HG03521 (cell line): ENCODE measurements at regions not wholly inside any gene's neighbourhood (a gene's known extent, or its start where the extent isn't known, plus 50 kb on each side); places are given as distances from the start of the nearest gene placed in this dataset.
"Not testable (repeated sequence)": the region's sequence is repeated elsewhere in the genome, so short reads cannot be mapped to it uniquely, and the experiment has no call there.

Experiments
- ATAC-seq: cut with Tn5 transposase; IDR thresholded peaks from one replicate; pipeline ENCODE4 v1.9.1; 2021; ENCODE audit warnings: mild to moderate bottlenecking, moderate library complexity; ENCODE audit not compliant: unreplicated experiment

DNA sequence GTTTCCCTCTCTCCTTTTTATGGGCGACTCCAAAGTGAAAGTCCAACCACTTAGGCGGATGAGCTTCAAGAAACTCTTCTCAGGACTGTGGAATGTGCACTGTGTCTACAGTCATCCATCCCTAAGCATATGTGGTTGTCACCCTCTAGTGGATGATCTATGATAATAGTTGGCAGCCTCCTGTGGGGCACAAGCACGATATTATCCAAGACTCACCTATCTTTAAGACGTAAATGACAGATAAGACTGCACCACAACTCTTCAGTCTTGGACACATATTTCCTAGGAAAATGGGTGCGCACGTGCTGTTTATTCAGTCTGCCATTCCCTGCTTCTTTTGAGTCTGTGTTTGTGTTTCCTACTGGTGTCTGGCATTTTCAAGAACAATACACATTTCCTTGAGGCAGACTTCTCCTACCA is 145.5 kb upstream of the CTAGE1 start:
- ATAC-seq: peak; percentile 51

DNA sequence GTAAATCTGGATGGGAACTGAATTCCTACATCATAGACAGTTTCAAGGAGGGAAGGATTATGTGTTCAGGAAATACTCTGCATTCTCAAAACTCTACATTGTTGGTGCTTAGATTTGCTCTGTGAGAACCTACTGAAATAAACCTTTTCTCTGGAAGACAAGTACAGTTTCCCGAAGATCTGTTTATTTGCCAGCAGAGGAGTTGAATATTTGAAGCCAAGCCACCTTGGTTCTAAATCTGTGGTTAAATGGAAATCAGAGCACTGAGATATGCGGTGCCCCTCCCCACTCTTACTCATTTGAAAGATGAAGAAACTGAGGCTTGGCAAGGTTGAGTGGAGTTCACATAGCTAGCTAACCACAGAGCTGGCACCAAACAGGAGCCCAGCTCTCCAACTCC is 146.3 kb upstream of the CTAGE1 start:
- no peak for ATAC-seq

- ATAC-seq: no peak
Measured at GRCh38 chr18:22566703-22567420, 149.1 kb upstream of the CTAGE1 start.

- ATAC-seq: no peak
Measured at GRCh38 chr18:22567794-22568193, 150.1 kb upstream of the CTAGE1 start.

DNA sequence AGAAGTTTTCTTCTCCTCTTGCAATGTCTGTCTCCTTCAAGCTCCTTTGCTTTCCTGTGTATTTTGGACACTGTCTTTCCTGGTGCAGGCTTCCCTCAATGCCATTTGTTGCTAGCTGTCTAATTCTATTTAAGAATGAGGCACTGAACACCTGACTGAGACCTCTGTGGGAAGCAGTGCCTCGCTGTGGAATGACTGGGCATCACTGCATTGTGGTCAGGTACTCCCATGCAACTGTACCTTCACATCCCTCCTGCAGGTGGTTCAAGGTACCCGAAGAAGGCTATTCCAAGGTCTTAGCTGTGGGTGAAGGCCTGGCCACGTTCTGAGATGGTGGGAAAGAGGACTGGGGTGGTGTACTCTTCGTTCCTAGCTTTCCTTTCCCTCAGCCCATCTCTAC is 152.8 kb upstream of the CTAGE1 start:
- ATAC-seq: no peak

DNA sequence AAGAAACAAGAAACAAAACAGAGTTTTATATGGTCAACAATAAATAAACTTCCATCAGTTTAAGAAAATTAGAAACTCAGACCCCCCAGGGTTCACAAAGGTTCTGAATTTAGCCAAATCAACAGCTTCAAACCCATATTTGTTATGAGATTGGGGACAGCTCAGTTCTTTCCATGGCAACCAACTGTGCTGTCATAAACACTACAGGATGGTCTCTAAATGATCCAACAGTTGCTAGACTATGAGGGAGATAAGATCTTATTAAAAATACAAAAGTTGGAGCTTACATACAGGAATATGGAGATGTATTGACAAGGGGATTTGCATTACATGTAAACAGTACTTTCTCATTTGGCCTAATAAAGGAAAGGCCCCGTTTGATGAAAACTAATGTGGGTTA is 154.6 kb upstream of the CTAGE1 start:
- no peak for ATAC-seq

DNA sequence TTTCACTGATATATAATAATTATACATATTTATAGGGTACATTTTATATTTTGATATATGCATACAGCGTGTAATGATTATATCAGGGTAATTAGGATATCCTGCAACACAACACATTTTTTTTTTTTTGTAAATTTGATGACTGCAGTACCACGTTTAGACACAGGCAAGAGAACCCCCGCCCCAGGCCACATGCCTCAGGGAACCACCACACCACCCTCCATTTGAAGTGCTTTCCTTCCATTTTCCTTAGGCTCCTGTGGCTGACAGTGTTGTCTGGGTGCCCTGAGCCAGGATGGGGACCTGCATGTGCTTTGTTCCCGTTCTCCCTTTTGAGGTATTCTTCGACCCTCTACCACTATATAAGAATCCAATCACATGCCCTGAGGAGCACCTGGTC is 161.6 kb upstream of the CTAGE1 start:
- no peak for ATAC-seq

DNA sequence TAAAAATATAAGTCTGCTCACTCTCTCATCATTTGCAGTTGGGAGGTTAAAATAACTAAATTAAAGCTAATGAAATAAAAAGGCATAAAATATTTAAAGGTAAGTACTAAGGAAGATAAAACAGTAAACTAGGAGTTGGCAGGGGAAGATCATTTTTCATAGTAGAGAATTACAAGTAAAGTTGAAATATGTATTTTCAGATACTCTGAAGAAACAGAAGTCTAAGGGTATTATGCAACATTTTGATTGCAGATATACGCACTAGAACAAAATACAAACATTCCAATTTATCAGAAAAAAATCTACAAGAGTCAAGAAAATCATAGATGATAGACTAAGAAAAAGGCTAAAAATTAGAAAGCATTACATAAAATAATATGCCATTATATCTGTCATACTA is 167.6 kb upstream of the CTAGE1 start:
- ATAC-seq: no peak

DNA sequence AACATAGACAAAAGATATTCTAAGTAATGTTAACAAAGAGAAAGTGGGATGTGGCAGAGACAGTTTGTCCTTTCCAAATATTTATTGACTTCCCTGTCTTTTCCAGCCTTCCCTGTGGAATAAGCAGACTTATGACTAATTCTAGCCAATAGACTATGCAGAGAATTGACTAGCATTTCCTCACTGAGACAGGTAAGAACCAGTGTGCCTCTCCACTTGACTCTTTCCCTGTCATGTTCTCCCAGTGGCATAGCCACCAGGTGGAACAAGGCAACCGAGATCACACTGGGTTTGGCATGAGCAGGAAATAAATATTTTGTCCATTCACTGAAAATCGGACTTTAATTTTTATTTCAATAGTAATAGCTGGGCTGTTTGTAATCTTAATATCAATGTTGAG is 168.1 kb upstream of the CTAGE1 start:
- no peak for ATAC-seq

GRCh38 chr18:22591222-22591621 is 173.5 kb upstream of the CTAGE1 start:
- no peak for ATAC-seq

DNA sequence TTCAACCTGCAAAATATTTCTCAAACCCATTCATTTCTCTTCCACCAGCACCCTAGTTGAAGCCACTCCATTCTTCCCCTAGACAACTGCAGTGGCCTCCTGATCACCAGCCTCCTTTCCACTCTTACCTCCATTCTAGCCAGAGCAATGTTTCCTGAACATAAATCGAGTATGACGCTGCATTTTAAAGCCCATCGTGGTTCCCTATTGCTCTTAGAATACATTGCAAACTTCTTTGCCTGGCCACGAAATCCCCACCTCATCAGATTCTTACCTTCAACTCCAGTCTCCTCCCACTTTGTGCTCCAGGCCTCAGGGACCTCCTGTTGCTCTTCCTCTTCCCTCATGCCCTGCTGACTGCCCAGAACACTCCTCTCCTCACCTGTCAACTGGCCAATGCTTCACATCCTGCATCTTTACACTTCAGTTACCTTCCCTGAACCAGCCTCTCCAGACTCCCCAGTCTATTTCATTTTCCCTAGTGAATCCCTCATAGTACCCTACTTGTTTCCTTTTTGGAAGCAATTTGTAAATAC is 176.5 kb upstream of the CTAGE1 start:
- ATAC-seq: no peak

GRCh38 chr18:22601481-22601880 is 183.8 kb upstream of the CTAGE1 start:
- ATAC-seq: no peak

DNA sequence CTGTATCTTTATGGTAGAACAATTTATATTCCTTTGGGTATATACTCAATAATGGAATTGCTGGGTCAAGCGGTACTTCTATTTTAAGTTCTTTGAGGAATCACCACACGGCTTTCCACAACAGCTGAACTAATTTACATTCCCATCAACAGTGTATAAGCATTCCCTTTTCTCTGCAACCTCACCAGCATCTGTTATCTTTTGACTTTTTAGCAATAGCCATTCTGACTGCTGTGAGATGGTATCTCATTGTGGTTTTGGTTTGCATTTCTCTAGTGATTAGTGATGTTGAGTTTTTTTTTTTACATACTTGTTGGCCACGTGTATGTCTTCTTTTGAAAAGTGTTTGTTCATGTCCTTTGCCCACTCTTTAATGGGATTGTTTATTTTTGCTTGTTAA is 184.7 kb upstream of the CTAGE1 start:
- ATAC-seq: not testable (repeated sequence)

- no peak for ATAC-seq
Measured at GRCh38 chr18:22603902-22604301, 186.2 kb upstream of the CTAGE1 start.

GRCh38 chr18:22604390-22604985 is 186.8 kb upstream of the CTAGE1 start:
- no peak for ATAC-seq

DNA sequence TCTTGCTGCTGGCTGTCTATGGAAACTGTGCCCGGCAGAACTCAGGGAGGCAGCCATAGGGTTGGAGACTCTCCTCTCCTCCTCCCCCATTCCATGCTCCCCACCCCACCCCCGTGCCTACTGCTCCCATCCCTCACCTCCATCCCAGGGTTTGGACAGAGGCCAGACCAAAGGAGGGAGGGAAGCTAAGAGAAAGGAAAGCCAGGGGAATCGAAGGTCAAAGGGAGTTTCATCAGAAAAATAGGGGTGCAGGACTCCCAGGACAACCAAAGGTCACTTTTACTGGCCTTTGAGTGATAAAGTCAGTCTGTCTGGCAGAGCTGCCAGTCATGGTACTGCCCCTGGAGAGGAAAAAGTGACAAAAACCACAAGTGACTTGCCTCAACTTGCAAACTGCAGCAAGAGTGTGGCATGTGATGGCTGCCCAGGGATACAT is 187.3 kb upstream of the CTAGE1 start:
- ATAC-seq: no peak

- no peak for ATAC-seq
Measured at GRCh38 chr18:22605736-22606135, 188.0 kb upstream of the CTAGE1 start.

DNA sequence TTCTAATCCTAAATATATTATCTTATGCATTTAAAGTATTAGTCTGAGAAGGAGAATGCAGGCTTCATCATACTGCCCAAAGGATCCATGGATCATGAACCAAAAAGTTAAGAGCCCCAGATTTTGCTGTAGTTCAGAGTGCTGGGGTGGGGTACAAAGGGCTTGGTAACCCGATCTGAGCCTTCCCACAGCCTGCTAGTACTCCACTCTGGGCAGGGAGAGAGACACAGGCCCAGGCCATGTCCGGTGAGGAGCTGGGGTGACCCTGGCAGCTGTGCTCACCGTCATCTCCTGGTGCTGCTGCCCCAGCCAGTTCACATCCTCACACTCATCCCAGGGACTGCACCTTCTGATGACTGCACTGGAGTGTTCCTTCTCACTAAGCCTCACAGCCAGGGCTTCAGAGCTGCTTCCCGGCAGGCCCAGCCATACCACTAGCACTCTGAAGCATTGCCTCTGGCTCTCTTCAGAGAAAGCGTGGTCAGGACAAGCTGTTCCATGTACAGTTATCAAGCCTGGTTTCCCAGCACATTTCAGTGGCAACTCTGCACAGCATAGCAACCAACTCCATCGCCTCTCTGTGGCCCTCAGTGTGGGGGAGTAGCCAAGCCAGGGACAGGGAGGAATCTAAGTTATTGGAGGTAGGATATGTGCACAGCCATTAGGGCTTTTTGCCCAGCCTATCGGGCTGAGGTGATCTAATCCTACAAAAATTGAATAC is 189.0 kb upstream of the CTAGE1 start:
- no peak for ATAC-seq

DNA sequence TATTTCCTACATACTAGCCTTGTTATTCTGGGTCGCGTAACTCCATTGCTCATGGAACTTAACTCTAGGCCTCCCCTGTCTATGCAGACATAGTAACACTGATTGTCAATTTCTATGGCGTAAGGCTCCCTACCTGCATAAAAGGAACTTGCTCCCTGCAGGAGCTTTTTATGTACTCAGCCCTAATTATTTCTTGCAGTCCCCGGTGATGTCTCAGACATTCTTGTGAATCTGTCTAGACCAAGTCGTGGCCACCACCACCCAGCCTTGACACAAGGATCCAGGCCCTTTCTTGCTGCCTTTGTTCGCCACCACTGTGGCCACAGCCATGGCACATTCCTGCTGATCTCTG is 189.5 kb upstream of the CTAGE1 start:
- no peak for ATAC-seq

GRCh38 chr18:22608847-22609246 is 191.1 kb upstream of the CTAGE1 start:
- no peak for ATAC-seq

DNA sequence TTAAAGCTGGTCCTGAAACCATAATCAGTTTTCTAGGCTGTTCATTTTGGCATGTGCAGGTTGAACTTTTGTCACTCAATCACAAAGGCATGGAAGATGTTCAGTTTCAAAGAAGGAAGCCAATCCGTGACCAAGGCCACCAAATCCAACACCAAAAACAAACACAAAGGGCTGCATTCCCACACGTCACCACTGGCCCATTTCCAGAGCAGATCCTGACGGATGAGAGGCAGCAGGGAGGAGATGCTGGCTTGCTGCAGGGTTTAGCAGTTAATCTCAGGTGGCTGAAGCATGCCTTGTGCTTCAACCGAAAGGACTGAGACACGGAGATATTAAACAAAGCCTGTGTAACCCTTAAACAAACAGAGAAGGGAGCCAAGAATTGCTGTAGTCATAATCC is 191.9 kb upstream of the CTAGE1 start:
- ATAC-seq: no peak
